KMS-11 (cell line): ENCODE measurements at regions not wholly inside any gene's neighbourhood (a gene's known extent, or its start where the extent isn't known, plus 50 kb on each side); places are given as distances from the start of the nearest gene placed in this dataset.

Experiments used
- H2AFZ ChIP-seq: fragments of 200-600 bp; sonication (generic); 2 replicates; pipeline ENCODE4 v1.6.1; 2016; ENCODE audit warnings: antibody characterized with exemption, mixed run types, low read depth
- H3K27ac ChIP-seq: fragments of 200-600 bp; sonication (generic); 2 replicates; pipeline ENCODE4 v1.6.1; 2016; ENCODE audit warnings: mild to moderate bottlenecking, mixed run types
- H3K27me3 ChIP-seq: fragments of 200-600 bp; sonication (generic); 2 replicates; pipeline ENCODE4 v1.6.1; 2017; ENCODE audit warnings: mild to moderate bottlenecking, low read depth, mixed run types, moderate library complexity; ENCODE audit not compliant: insufficient read depth
- H3K36me3 ChIP-seq: fragments of 200-600 bp; sonication (generic); 2 replicates; pipeline ENCODE4 v1.6.1; 2017; ENCODE audit warnings: mild to moderate bottlenecking, mixed run types; ENCODE audit not compliant: insufficient read depth
- H3K4me1 ChIP-seq: fragments of 200-600 bp; sonication (generic); 2 replicates; pipeline ENCODE4 v1.6.1; 2016; ENCODE audit warnings: mild to moderate bottlenecking, low read depth, mixed run types; ENCODE audit not compliant: poor library complexity, severe bottlenecking
- H3K4me2 ChIP-seq: fragments of 200-600 bp; sonication (generic); 2 replicates; pipeline ENCODE4 v1.7.0; 2016; ENCODE audit warnings: mild to moderate bottlenecking, mixed run types
- H3K4me3 ChIP-seq: fragments of 200-600 bp; sonication (generic); IDR thresholded peaks from 2 replicates; pipeline ENCODE4 v1.6.1; 2017; ENCODE audit warnings: low read depth, low read length, mixed read lengths; ENCODE audit not compliant: insufficient read depth
- H3K79me2 ChIP-seq: fragments of 200-600 bp; sonication (generic); 2 replicates; pipeline ENCODE4 v1.6.1; 2016; ENCODE audit warnings: low read depth, mixed run types; ENCODE audit not compliant: insufficient read depth
- H3K9ac ChIP-seq: fragments of 200-600 bp; sonication (generic); 2 replicates; pipeline ENCODE4 v1.6.1; 2016; ENCODE audit warnings: mild to moderate bottlenecking, mixed run types
- H4K20me1 ChIP-seq: fragments of 200-600 bp; sonication (generic); 2 replicates; pipeline ENCODE4 v1.6.1; 2016; ENCODE audit warnings: mild to moderate bottlenecking, mixed run types; ENCODE audit not compliant: insufficient read depth
- CTCF ChIP-seq: fragments of 200-600 bp; sonication (generic); conservative IDR thresholded peaks from 2 replicates; pipeline ENCODE4 v1.6.1; 2017; ENCODE audit warnings: low read depth, mild to moderate bottlenecking, antibody characterized with exemption, low read length, moderate library complexity, mixed read lengths

GRCh38 chr12:66900616-66901015, 221.7 kb upstream of the GRIP1 start:
- Histone ChIP-seq H3K4me3 (no peak overlapping the region), H3K4me2 (peak overlapping the region; percentile 3; the same call in 1 of the 2 replicates), H3K27me3 (no peaks in the 10 kb centered on the region), H3K36me3 (no peaks in the 10 kb centered on the region), H2AFZ (no peak overlapping the region), H3K79me2 (no peaks in the 10 kb centered on the region), H3K4me1 (peaks cover 13% of the 10 kb centered on the region), H3K9ac (no peak overlapping the region), H4K20me1 (no peaks in the 10 kb centered on the region), H3K27ac (no peak overlapping the region)
- TF ChIP-seq CTCF, result no peak

- no peak for TF ChIP-seq CTCF
- Histone ChIP-seq H3K79me2 (no peaks in the 10 kb centered on the region), H3K4me3 (no peak overlapping the region), H4K20me1 (no peaks in the 10 kb centered on the region), H2AFZ (no peak overlapping the region), H3K4me1 (peaks cover 13% of the 10 kb centered on the region), H3K27ac (no peak overlapping the region), H3K27me3 (no peaks in the 10 kb centered on the region), H3K9ac (no peak overlapping the region), H3K36me3 (no peaks in the 10 kb centered on the region), H3K4me2 (peak overlapping the region; percentile 3; the same call in 1 of the 2 replicates)
Observed at GRCh38 chr12:66901138-66901932, 222.5 kb upstream of the GRIP1 start.

- no peak overlapping the region for H2AFZ ChIP-seq
- H3K4me2 ChIP-seq, result no peak overlapping the region
Observed at GRCh38 chr12:66902020-66902419, 223.1 kb upstream of the GRIP1 start.

GRCh38 chr12:66903782-66904396, 225.0 kb upstream of the GRIP1 start:
- Histone ChIP-seq H3K36me3 (no peaks in the 10 kb centered on the region), H3K9ac (no peak overlapping the region), H4K20me1 (no peaks in the 10 kb centered on the region), H3K27me3 (no peaks in the 10 kb centered on the region), H3K4me3 (no peak overlapping the region), H3K27ac (no peak overlapping the region), H3K4me2 (no peak overlapping the region), H3K79me2 (no peaks in the 10 kb centered on the region), H3K4me1 (peaks cover 13% of the 10 kb centered on the region), H2AFZ (no peak overlapping the region)
- TF ChIP-seq CTCF, result 0 out of 2 replicates have a peak, but pooled peaks have one; percentile 14

More at GRCh38 chr12:66902020-66902419, 223.1 kb upstream of the GRIP1 start:
- no peaks in the 10 kb centered on the region for H4K20me1 ChIP-seq
- H3K4me3 ChIP-seq, result no peak overlapping the region
- no peaks in the 10 kb centered on the region for H3K27me3 ChIP-seq
- no peak overlapping the region for H3K27ac ChIP-seq
- no peak for TF ChIP-seq CTCF
- peaks cover 13% of the 10 kb centered on the region for H3K4me1 ChIP-seq
- H3K79me2 ChIP-seq, result no peaks in the 10 kb centered on the region
- no peaks in the 10 kb centered on the region for H3K36me3 ChIP-seq
- no peak overlapping the region for H3K9ac ChIP-seq
